K562 (cell line): ENCODE measurements at regions not wholly inside any gene's neighbourhood (a gene's known extent, or its start where the extent isn't known, plus 50 kb on each side); places are given as distances from the start of the nearest gene placed in this dataset.
"Not testable (repeated sequence)": the region's sequence is repeated elsewhere in the genome, so short reads cannot be mapped to it uniquely, and the experiment has no call there.

Experiments
- ATAC-seq: fragments of 200-7000 bp; cut with Tn5 transposase; 3 replicates; pipeline ENCODE4 v1.9.1; 2020; ENCODE audit warnings: moderate library complexity
- BruUV-seq: library from RNA; stranded (reverse); fragments of 400-500 nt; replicated peaks from 2 replicates; lab custom pipeline; 2021; lab: Mats Ljungman, UMichigan
- CTCF ChIA-PET: fragments of 300-600 bp; formaldehyde crosslinking; extraction: SDS; loops from one replicate; lab custom pipeline; 2021; ENCODE audit warnings: low intra/inter-chr PET ratio; lab: Yijun Ruan, JAX
- POLR2A ChIA-PET: fragments of 300-600, 350-650 bp; sonication (Branson Sonifier 250); formaldehyde crosslinking; extraction: SDS; loops from one replicate; lab custom pipeline; 2021; ENCODE audit warnings: antibody characterized with exemption, inconsistent platforms; lab: Yijun Ruan, JAX
- DNase-seq, 4 experiments: peaks; one replicate each; pipeline versions ENCODE4 v3.0.0 to v3.0.0-alpha.2; 2011 to 2018; ENCODE audit warnings: low spot score in 3 of 4, mixed read lengths in 3 of 4; ENCODE audit errors: extremely low read depth in 1 of 4
- FAIRE-seq: peaks from 2 replicates; lab custom pipeline; 2011; peaks lifted over from hg19 to GRCh38; lab: Jason Lieb, UNC
- H2AFZ ChIP-seq: 2 replicates; pipeline ENCODE4 v1.6.0; 2011; ENCODE audit warnings: low read depth, low read length, control low read depth, inconsistent platforms
- H3K27ac ChIP-seq: fragments of 200-600 bp; 3 replicates; pipeline ENCODE4 v1.8.0; 2011; ENCODE audit warnings: low read depth, mild to moderate bottlenecking, control low read depth, inconsistent platforms, low read length, moderate library complexity, mixed read lengths; ENCODE audit errors: extremely low read depth
- H3K27me3 ChIP-seq, 2 experiments: fragments of 300-600 bp in 1 of 2; 2 replicates in 1 of 2; 3 replicates in 1 of 2; pipeline versions ENCODE4 v1.6.0 to v1.8.0; 2011; ENCODE audit warnings: inconsistent platforms in 2 of 2, low read length in 2 of 2, mild to moderate bottlenecking in 1 of 2, mixed read lengths in 1 of 2, moderate library complexity in 1 of 2; ENCODE audit not compliant: control insufficient read depth in 2 of 2, insufficient read depth in 2 of 2
- H3K36me3 ChIP-seq: fragments of 300-600 bp; 3 replicates; pipeline ENCODE4 v1.8.0; 2011; ENCODE audit warnings: mild to moderate bottlenecking, low read length, inconsistent platforms; ENCODE audit not compliant: control insufficient read depth, insufficient read depth
- H3K4me1 ChIP-seq, 2 experiments: fragments of 200-600 bp in 1 of 2; replicated peaks in 1 of 2; 2 replicates in 1 of 2; 3 replicates in 1 of 2; pipeline versions ENCODE4 v1.5.1 to v1.8.0; 2011; ENCODE audit warnings: inconsistent platforms in 2 of 2, low read length in 2 of 2, mild to moderate bottlenecking in 1 of 2, mixed read lengths in 1 of 2, moderate library complexity in 1 of 2; ENCODE audit not compliant: control insufficient read depth in 2 of 2, insufficient read depth in 2 of 2
- H3K4me2 ChIP-seq: 2 replicates; pipeline ENCODE4 v1.6.1; 2011; ENCODE audit warnings: low read length, control low read depth, inconsistent platforms, mixed read lengths; ENCODE audit not compliant: insufficient read depth
- H3K4me3 ChIP-seq: fragments of 200-600 bp; sonication (generic), shearing (Covaris generic); 2 replicates; pipeline ENCODE4 v1.5.1; 2016; ENCODE audit warnings: control low read depth, inconsistent platforms
- H3K79me2 ChIP-seq: fragments of 200-600 bp; 3 replicates; pipeline ENCODE4 v1.8.0; 2011; ENCODE audit warnings: low read length, inconsistent platforms; ENCODE audit not compliant: control insufficient read depth, insufficient read depth
- H3K9ac ChIP-seq, 2 experiments: 2 replicates each; pipeline versions ENCODE4 v1.6.0 to v1.6.1; 2011; ENCODE audit warnings: low read depth in 2 of 2, low read length in 2 of 2, control low read depth in 1 of 2, inconsistent platforms in 1 of 2, mild to moderate bottlenecking in 1 of 2, mixed read lengths in 1 of 2; ENCODE audit not compliant: insufficient read depth in 1 of 2
- H3K9me1 ChIP-seq: one replicate; pipeline ENCODE4 v1.6.0; 2011; ENCODE audit warnings: inconsistent platforms, mild to moderate bottlenecking, low read length, moderate library complexity; ENCODE audit not compliant: control insufficient read depth, insufficient read depth
- H3K9me3 ChIP-seq: replicated peaks from 2 replicates; pipeline ENCODE4 v1.5.1; 2011; ENCODE audit warnings: low read depth, low read length, inconsistent platforms; ENCODE audit not compliant: control insufficient read depth, insufficient read depth
- H4K20me1 ChIP-seq: replicated peaks from 2 replicates; pipeline ENCODE4 v1.6.1; 2011; ENCODE audit warnings: low read length, inconsistent platforms, mixed read lengths; ENCODE audit not compliant: control insufficient read depth, insufficient read depth
- MAFG ChIP-seq: fragments of 450-650 bp; conservative IDR thresholded peaks from 2 replicates; pipeline ENCODE4 v1.6.1; 2016; ENCODE audit warnings: missing genetic modification characterization, missing compliant biosample characterization
- NFE2 ChIP-seq: IDR thresholded peaks from 2 replicates; pipeline ENCODE4 v1.6.1; 2014; ENCODE audit warnings: antibody characterized with exemption, low read depth
- RBM25 ChIP-seq: fragments of 200-400 bp; formaldehyde crosslinking; IDR thresholded peaks from 2 replicates; pipeline ENCODE4 v1.6.1; 2018; ENCODE audit warnings: low read length, low read depth, moderate library complexity; ENCODE audit not compliant: severe bottlenecking
- SUPT5H ChIP-seq: fragments of 450-650 bp; IDR thresholded peaks from 2 replicates; pipeline ENCODE4 v1.6.1; 2016
- TARDBP ChIP-seq: fragments of 450-650 bp; IDR thresholded peaks from 2 replicates; pipeline ENCODE4 v1.6.1; 2016
- ZNF316 ChIP-seq: fragments of 450-650 bp; IDR thresholded peaks from 2 replicates; pipeline ENCODE4 v1.6.1; 2016
- ZNF384 ChIP-seq: IDR thresholded peaks from 2 replicates; pipeline ENCODE4 v1.6.1; 2012; ENCODE audit warnings: low read depth, low read length, improper control_type of control experiment
- WGBS: fragments of 100-300 bp; shearing (Covaris generic); methylation state at CpG from one replicate; pipeline ENCODE4 v1.1.6; 2016; ENCODE audit warnings: low coverage, mixed read lengths; ENCODE audit not compliant: insufficient coverage; ENCODE audit errors: missing lambda C conversion rate; 5-methylcytosine and 5-hydroxymethylcytosine counted together
- in situ Hi-C: fragments of 300-500 bp; cut with MboI; formaldehyde crosslinking; loops from 4 replicates; pipeline ENCODE4 v1.15.0; 2018; ENCODE audit warnings: inconsistent platforms, mixed read lengths
- intact Hi-C: fragments of 100-400 bp; cut with micrococcal nuclease; formaldehyde crosslinking; loops from 2 replicates; pipeline ENCODE4 v1.14.2; 2022

- Histone ChIP-seq H3K9me3 (no peaks in the 10 kb centered on the region; the same call in 1 of the 2 replicates), H3K36me3 (no peaks in the 10 kb centered on the region), H2AFZ (no peak overlapping the region), H3K4me1 (no peaks in the 10 kb centered on the region), H3K4me2 (no peak overlapping the region), H3K27me3 (no peaks in the 10 kb centered on the region), H4K20me1 (no peaks in the 10 kb centered on the region), H3K27ac (no peak overlapping the region), H3K4me3 (no peak overlapping the region), H3K9ac (no peak overlapping the region), H3K79me2 (no peaks in the 10 kb centered on the region), H3K9me1 (no peaks in the 10 kb centered on the region)
- in situ Hi-C loops (no loop called here), intact Hi-C loops (no loop called here)
- BruUV-seq, result no TSS peak
- FAIRE-seq (no peak), ATAC-seq (no peak), DNase-seq (no peak)
- ChIA-PET POLR2A (no interaction called here), CTCF (no interaction called here)
- WGBS, result 0% methylated on average over 1 of the region's 1 CpG
- TF ChIP-seq TARDBP, result no peak
- TF ChIP-seq ZNF384, result no peak
- TF ChIP-seq NFE2, result 0 out of 2 replicates have a peak, but pooled peaks have one; percentile 7
- peak; percentile 51 for TF ChIP-seq MAFG (tag)
- TF ChIP-seq SUPT5H, result no peak
- TF ChIP-seq ZNF316, result peak; percentile 53; the same call in 1 of the 2 replicates
- TF ChIP-seq RBM25, result no peak
These were observed 697.5 kb upstream of the ADGRL4 start for GRCh38 chr1:79704067-79704466.

- H3K9me3 ChIP-seq, H3K4me3 ChIP-seq, ATAC-seq, H3K36me3 ChIP-seq, FAIRE-seq, BruUV-seq, H3K4me2 ChIP-seq, intact Hi-C loops, H3K27ac ChIP-seq, H3K27me3 ChIP-seq, DNase-seq, H3K9me1 ChIP-seq, in situ Hi-C loops, H3K4me1 ChIP-seq, H3K79me2 ChIP-seq, H4K20me1 ChIP-seq, POLR2A ChIA-PET, H3K9ac ChIP-seq, H2AFZ ChIP-seq, CTCF ChIA-PET: not testable (repeated sequence)
- 0% methylated on average over 3 of the region's 4 CpGs for WGBS
These were observed 695.9 kb upstream of the ADGRL4 start for GRCh38 chr1:79702336-79702999.
